Caco-2 (cell line): ENCODE measurements at regions not wholly inside any gene's neighbourhood (a gene's known extent, or its start where the extent isn't known, plus 50 kb on each side); places are given as distances from the start of the nearest gene placed in this dataset.
A peak's percentile ranks its signal among the peaks of the same experiment; 100 is the strongest.

Experiments
- BruUV-seq: library from RNA; stranded (reverse); fragments of 400-500 nt; replicated peaks from 2 replicates; lab custom pipeline; 2021; lab: Mats Ljungman, UMichigan
- CTCF ChIA-PET: fragments of 300-600 bp; sonication (Branson Sonifier 250); formaldehyde crosslinking; loops from one replicate; lab custom pipeline; 2022; ENCODE audit warnings: antibody characterized with exemption; lab: Charles Lee
- POLR2A ChIA-PET: fragments of 300-600 bp; sonication (Branson Sonifier 250); formaldehyde crosslinking; loops from one replicate; lab custom pipeline; 2022; ENCODE audit warnings: antibody characterized with exemption; lab: Charles Lee
- DNase-seq, 2 experiments: peaks; one replicate each; pipeline versions ENCODE4 v3.0.0 to v3.0.0-alpha.2; 2020 to 2022
- H3K27me3 ChIP-seq: replicated peaks from 2 replicates; pipeline ENCODE4 v1.6.0; 2011; ENCODE audit warnings: low read length; ENCODE audit not compliant: control insufficient read depth, insufficient read depth
- H3K36me3 ChIP-seq: 2 replicates; pipeline ENCODE4 v1.5.1; 2011; ENCODE audit warnings: low read length; ENCODE audit not compliant: control insufficient read depth, insufficient read depth
- H3K4me1 ChIP-seq: fragments of 250-450 bp; sonication (Bioruptor Pico); 2 replicates; pipeline ENCODE4 v1.5.1; 2020; ENCODE audit warnings: mild to moderate bottlenecking
- H3K4me3 ChIP-seq: 2 replicates; pipeline ENCODE4 v1.5.1; 2011; ENCODE audit warnings: low read depth, mild to moderate bottlenecking, control low read depth, low read length
- H3K9me3 ChIP-seq: fragments of 250-450 bp; sonication (Bioruptor Pico); 2 replicates; pipeline ENCODE4 v1.5.1; 2020; ENCODE audit warnings: mild to moderate bottlenecking, moderate library complexity
- H3K27ac Mint-ChIP-seq: one replicate; pipeline ENCODE4 v1.8.0; 2022; ENCODE audit warnings: mixed read lengths; ENCODE audit not compliant: unreplicated experiment
- H3K27me3 Mint-ChIP-seq: one replicate; pipeline ENCODE4 v1.8.0; 2022; ENCODE audit warnings: mixed read lengths; ENCODE audit not compliant: insufficient read depth, unreplicated experiment
- H3K36me3 Mint-ChIP-seq: one replicate; pipeline ENCODE4 v1.8.0; 2022; ENCODE audit warnings: mild to moderate bottlenecking, mixed read lengths; ENCODE audit not compliant: insufficient read depth, unreplicated experiment
- H3K4me1 Mint-ChIP-seq: one replicate; pipeline ENCODE4 v1.8.0; 2022; ENCODE audit warnings: low read depth, mixed read lengths; ENCODE audit not compliant: unreplicated experiment
- H3K4me3 Mint-ChIP-seq: one replicate; pipeline ENCODE4 v1.8.0; 2022; ENCODE audit warnings: mild to moderate bottlenecking, moderate library complexity, mixed read lengths; ENCODE audit not compliant: unreplicated experiment
- H3K9me3 Mint-ChIP-seq: one replicate; pipeline ENCODE4 v1.8.0; 2022; ENCODE audit warnings: mixed read lengths; ENCODE audit not compliant: unreplicated experiment
- CTCF ChIP-seq, 2 experiments: fragments of 200-600 bp in 1 of 2; IDR thresholded peaks; 1 replicate in 1 of 2; 2 replicates in 1 of 2; pipeline versions ENCODE4 v1.5.1 to v1.8.0; 2011 to 2022; ENCODE audit warnings: antibody characterized with exemption in 1 of 2, control low read depth in 1 of 2, inconsistent platforms in 1 of 2, low read depth in 1 of 2, low read length in 1 of 2, mild to moderate bottlenecking in 1 of 2, moderate library complexity in 1 of 2; ENCODE audit not compliant: insufficient read depth in 1 of 2, severe bottlenecking in 1 of 2, unreplicated experiment in 1 of 2
- intact Hi-C: fragments of 100-400 bp; cut with micrococcal nuclease; formaldehyde crosslinking; loops from one replicate; pipeline ENCODE4 v1.10.0; 2022; ENCODE audit not compliant: unreplicated experiment

GRCh38 chr6:21881969-21882465 lies 288.5 kb downstream of the SOX4 start:
- CTCF ChIA-PET = no interaction called here
- no peak overlapping the region for H3K27ac Mint-ChIP-seq
- no peaks in the 10 kb centered on the region for H3K27me3 Mint-ChIP-seq
- no peaks in the 10 kb centered on the region for H3K27me3 ChIP-seq
- intact Hi-C loops = no loop called here
- no peak overlapping the region for H3K4me3 ChIP-seq
- no peak for DNase-seq
- H3K9me3 Mint-ChIP-seq = peaks cover 32% of the 10 kb centered on the region
- peaks cover 13% of the 10 kb centered on the region for H3K4me1 Mint-ChIP-seq
- no peak overlapping the region for H3K4me3 Mint-ChIP-seq
- H3K4me1 ChIP-seq = peaks cover 16% of the 10 kb centered on the region
- TF ChIP-seq CTCF (IDR thresholded peaks at IDR 0.05; ENCODE audit: insufficient read depth in 1 of 2, low read depth in 1 of 2, low read length in 1 of 2, severe bottlenecking in 1 of 2, unreplicated experiment in 1 of 2) = no peak
- H3K36me3 Mint-ChIP-seq = no peaks in the 10 kb centered on the region
- POLR2A ChIA-PET = no interaction called here
- H3K36me3 ChIP-seq = no peaks in the 10 kb centered on the region
- H3K9me3 ChIP-seq = no peaks in the 10 kb centered on the region
- no TSS peak for BruUV-seq

GRCh38 chr6:21883595-21884328 lies 290.2 kb downstream of the SOX4 start:
- no peaks in the 10 kb centered on the region for H3K9me3 ChIP-seq
- H3K36me3 ChIP-seq = no peaks in the 10 kb centered on the region
- ChIA-PET CTCF (no interaction called here), POLR2A (no interaction called here)
- Mint-ChIP-seq H3K27ac (peak overlapping the region; percentile 51), H3K4me3 (no peak overlapping the region), H3K36me3 (no peaks in the 10 kb centered on the region), H3K4me1 (peaks cover 8% of the 10 kb centered on the region), H3K27me3 (no peaks in the 10 kb centered on the region), H3K9me3 (peaks cover 24% of the 10 kb centered on the region)
- H3K27me3 ChIP-seq = no peaks in the 10 kb centered on the region
- BruUV-seq = no TSS peak
- DNase-seq = no peak
- no peak for TF ChIP-seq CTCF (IDR thresholded peaks at IDR 0.05; ENCODE audit: insufficient read depth in 1 of 2, low read depth in 1 of 2, low read length in 1 of 2, severe bottlenecking in 1 of 2, unreplicated experiment in 1 of 2)
- no peak overlapping the region for H3K4me3 ChIP-seq
- intact Hi-C loops = no loop called here
- H3K4me1 ChIP-seq = peaks cover 16% of the 10 kb centered on the region

- ChIA-PET POLR2A (no interaction called here), CTCF (no interaction called here)
- H3K4me3 ChIP-seq = no peak overlapping the region
- Mint-ChIP-seq H3K4me1 (peaks cover 8% of the 10 kb centered on the region), H3K4me3 (no peak overlapping the region), H3K36me3 (peaks cover 4% of the 10 kb centered on the region), H3K27ac (no peak overlapping the region), H3K27me3 (no peaks in the 10 kb centered on the region), H3K9me3 (peaks cover 18% of the 10 kb centered on the region)
- no peaks in the 10 kb centered on the region for H3K36me3 ChIP-seq
- peaks cover 16% of the 10 kb centered on the region for H3K4me1 ChIP-seq
- intact Hi-C loops = no loop called here
- H3K27me3 ChIP-seq = no peaks in the 10 kb centered on the region
- H3K9me3 ChIP-seq = no peaks in the 10 kb centered on the region
- no peak for TF ChIP-seq CTCF (IDR thresholded peaks at IDR 0.05; ENCODE audit: insufficient read depth in 1 of 2, low read depth in 1 of 2, low read length in 1 of 2, severe bottlenecking in 1 of 2, unreplicated experiment in 1 of 2)
- no TSS peak for BruUV-seq
- no peak for DNase-seq
Measured at GRCh38 chr6:21885111-21885510, 291.6 kb downstream of the SOX4 start.
